ENCODE measurements at regions not wholly inside any gene's neighbourhood (a gene's known extent, or its start where the extent isn't known, plus 50 kb on each side); places are given as distances from the start of the nearest gene placed in this dataset.
"Not testable (repeated sequence)": the region's sequence is repeated elsewhere in the genome, so short reads cannot be mapped to it uniquely, and the experiment has no call there.

DNA sequence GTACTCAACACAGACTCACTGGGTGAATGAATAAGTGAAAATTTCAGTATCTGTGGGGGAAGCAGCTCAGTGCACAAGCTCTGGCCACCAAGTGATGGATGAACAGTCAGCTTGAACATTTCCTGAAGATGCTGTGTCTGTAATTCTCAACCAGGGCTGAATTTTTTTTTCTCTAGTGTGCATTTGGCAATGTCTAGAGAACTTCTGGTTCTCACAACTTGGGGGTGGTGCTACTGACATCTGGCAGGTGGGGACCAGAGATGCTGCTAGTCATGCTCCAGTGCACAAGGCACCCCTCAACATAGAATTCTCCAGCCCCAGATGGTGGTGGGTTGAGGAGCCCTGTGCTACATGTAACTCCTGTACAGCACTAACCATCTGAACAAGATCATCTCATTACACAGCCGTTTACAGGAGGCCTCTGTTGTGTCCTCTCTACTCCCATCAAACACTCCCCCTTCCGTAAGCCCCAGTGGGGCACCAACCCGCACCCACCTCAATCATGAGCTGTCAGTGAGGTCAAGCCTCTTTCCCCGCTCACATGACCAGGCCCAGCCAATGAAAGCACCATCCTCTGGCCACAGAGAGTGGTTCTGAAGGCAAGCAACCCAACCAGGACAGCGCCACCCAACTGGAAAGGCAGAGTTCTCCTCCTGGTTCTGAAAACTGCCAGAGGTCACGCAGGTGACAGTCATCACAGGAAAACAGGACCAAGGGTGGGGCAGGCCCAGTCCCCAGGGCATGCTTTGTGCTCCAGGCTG is 103.9 kb upstream of the PMEPA1 start:
- no peak for DNase-seq

DNA sequence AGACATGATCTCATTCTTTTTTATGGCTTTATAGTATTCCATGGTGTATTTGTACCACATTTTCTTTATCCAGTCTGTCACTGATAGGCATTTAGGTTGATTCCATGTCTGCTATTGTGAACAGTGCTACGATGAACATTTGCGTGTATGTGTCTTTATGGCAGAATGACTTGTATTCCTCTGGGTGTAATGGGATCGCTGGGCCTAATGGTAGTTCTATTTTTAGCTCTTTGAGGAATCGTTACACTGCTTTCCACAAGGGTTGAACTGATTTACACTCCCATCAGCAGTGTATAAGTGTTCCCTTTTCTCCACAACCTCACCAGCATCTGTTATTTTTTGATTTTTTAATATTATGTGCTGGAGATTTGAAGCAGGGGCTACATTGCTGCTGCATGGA is 102.8 kb upstream of the PMEPA1 start:
- DNase-seq = not testable (repeated sequence)

DNA sequence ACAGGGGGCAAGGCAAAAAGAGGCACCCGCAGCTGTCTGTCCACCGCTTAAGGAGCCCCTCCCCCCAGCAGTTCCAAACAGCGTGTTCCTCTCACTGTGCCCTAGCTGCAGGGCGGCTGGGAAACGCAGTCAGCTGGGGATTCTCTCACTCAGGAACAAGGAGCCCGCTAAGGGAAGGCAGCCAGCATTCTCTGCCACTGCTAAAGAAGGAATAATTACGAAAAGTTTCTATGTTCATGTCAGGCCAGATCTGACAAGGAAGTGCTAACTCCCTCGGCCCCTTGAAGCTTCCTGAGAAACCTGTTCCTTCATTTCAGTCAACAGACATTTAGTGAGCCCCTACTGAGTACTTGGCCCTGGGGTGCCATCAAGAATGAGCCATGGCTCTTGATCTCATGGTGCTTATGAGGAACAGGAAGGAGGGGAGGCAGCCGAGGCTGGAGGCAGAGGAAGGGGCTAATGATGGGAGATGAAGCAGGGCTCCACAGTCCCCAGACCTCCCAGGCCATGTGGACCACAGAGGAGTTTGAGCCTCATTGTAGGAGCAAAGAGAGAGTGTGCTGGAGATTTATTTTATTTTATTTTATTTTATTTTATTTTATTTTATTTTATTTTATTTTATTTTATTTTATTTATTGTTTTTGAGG is 101.7 kb upstream of the PMEPA1 start:
- no peak for DNase-seq

DNA sequence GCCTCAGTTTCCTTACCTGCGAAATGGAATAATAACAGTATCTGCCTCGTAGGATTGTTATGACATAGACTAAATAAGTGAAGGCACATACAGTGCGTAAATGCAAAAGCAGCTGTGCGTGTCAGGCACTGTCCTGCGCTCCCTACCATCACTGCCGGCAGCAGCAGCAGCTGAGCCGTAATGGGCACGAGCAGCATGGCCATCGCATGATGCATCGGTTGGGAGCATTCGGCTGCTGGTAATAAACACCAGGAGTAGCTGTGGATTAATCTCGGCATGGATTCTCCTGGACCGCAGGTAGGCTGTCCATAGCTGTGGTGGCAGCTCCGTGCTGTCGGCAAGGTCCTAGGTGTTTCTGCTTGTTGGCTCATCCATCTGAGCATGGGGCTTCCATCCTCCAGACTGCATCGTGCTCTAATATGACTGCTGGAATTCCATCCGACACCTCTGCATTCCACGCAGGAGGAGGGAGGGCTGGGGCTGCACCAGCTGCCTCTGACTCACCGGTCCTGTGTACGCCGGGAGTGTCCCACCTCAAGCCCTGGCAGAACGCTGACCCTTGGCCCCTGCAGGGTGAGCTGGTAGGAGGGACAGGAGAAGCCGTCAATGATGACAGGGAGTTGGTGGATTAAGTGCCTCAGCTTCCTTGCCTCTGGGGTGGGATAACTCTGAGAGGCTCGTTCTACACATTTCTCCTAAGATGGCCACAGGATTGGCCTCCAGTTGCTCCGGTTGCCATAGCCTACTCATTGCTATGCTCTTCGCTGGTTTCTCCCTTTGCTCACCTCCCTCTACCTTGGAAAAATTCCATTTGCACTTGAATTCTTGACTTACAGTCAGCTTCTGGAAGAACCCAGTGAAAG is 100.9 kb upstream of the PMEPA1 start:
- DNase-seq = no peak

DNA sequence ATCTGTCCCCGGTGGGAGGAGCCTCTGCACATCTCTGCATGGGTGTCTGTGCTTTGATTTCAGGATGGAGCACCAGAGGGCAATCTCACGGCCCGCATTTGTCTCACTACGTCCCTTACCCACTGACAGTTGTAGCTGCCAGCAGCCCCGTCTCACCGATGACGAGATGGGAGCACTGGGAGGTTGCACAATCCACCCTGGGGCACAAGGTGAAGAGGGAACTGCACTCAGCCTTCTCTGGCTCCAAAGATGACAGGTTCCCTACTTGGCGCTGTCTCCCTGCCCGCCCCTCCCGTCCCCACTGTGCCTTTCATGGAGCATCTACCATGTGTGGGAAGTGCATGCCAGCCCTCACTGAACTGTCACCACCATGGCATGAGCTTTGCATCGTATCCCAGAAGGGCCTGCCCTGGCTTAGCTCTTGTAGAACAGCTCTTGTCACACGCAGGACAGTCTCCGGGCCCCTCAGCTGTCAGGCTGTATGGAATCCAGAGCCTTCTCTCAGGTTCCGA is 99.9 kb upstream of the PMEPA1 start:
- no peak for DNase-seq

DNA sequence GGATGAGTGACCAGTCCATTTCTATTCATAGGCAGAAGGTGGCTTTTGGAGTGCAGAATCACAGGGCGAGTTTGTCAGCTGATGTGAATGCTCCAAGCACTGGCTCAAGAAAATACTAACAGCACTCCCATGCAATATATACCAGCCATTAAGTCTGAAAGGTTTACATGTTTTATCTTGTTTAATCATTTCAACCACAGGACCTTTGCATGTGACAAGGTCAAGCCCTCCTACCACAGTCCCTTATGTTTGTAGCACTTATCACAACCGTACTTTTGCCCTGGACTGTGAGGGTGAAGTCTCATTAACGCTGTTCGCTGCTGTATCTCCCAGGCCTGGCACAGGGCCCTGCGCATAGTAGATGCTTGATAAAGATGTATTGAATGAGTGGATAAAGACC is 99.3 kb upstream of the PMEPA1 start:
- DNase-seq = no peak

DNA sequence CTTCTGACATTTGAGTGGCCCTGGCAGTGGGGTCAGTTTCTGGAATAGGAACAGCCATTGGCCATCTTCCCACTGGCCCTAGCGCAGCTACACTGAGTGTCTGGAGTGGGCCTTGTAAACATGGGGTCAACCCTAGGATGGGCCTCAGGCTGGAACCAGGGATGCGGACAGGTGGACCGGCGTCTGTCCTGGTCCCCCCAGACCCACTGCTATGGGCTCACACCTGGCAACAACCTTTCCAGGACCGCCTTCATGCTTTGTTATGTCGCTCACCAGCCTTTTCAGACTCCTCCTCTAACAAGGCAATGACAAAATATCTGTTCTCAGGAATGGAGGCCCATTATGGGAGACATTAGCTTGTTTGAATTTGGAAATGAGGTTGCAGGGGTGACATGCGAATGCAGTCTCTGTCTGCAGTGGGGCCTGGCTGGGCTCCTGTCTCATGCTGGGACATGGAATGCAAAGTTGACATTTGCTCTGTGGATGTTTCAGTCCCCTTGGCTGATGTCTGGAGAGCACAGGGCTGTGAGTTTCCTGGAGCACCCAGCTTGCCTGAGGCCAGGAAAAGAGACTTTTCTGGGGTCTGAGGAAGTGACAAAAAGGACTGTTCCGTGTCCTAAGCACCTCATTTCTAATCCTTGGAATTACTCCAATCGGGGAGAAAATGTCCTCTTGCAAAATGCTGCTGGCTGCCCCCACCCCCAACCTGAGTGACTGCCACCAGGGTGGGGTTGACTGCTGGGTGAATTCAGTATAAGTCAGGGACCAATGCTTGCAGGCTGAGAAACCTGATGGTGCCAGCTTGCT is 98.7 kb upstream of the PMEPA1 start:
- no peak for DNase-seq

DNA sequence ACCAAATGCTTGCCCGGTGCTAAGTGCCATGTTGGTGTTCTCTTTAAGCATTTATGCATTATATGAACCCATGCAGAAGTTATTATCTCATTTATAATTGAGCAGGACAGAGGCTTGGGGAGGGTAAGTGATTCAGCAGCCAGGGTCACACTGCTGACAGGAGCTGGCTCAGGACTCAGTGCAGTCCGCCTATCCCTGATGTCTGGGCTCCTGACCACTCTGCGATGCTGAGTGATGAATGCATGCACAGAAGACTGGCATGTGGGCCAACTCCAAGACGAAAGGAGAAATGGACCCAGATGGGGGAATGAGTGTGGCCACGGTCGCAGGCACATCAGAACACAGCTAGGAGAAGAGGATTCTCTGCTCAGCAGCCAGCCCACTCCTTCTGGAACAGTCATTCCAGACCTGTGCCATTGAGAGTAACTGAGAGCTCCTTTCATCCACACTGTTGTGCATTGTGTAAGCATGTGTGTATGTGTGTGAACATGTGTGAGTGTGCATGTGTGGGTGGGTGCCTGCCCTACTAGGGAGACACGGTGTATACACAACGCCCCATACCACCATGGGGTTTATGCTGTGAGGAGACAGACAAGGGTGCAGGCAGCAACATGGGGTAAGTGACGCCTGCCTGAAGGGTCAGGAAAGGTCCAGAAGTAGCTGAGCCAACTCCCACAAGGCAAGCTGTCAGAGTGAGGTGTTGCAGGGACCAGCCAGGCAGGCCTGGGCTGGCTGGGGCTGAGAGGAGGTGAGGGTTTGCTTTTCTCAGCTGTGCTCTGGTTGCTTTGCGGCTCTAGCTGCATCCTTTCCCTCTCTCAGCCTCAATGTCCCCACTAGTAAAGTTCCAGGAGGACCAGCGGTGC is 97.8 kb upstream of the PMEPA1 start:
- DNase-seq = no peak

DNA sequence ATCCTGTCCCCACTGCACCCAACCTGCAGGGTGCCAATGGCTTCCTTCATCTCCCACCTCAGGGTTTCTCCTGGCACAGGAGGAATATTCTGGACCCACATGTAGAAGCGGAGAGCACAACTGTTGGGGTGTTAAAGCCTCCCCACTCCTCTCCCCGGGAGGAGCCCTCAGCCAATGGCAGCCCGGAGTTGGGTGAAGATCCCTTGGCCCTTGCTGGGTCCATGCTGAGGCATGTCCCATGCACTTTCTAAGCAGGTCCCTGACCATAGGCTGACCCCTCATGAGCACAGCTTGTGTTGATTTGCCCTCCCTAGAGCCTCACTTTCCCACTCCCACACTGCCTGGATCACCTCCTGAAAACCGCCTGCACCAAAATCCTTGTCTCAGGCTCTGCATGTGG is 97.2 kb upstream of the PMEPA1 start:
- DNase-seq = no peak

DNA sequence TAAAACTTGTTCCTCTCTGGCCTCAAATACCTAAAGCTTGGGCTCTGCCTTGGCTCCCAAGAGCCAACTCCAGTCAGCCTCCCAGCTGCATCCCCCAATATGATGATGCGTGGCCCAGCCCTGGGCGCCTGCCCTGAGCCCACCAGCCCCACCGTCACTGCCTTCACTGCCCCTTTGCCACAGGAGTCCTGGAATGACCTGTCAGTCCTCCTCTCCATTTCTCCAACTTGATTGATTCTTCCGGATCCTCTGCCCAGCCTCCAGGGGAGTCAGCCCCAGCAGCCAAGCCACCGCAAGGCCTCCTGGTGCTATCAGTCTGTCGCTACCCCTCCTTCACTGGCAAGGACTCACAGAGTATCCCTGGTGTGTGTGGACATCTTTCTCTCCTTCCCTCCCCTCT is 96.7 kb upstream of the PMEPA1 start:
- no peak for DNase-seq

DNA sequence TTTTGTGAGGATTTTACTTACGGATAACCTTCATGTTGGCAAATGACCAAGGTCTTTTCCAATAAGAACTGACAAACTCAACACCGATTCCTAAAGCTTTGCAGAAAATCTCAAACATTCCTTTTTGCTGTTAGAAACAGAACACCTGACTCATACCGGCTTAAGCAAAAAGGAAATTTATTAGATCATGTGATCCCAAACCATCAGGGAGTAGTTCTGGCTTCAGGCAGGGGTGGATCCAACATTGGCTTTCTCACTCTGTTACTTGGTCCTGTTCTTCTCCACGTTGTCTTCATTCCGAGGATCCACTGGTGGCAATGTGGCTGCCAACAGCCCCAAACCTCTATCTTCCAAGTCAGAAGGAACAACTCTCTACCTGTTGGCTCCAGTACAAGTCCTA is 95.9 kb upstream of the PMEPA1 start:
- DNase-seq = no peak

DNA sequence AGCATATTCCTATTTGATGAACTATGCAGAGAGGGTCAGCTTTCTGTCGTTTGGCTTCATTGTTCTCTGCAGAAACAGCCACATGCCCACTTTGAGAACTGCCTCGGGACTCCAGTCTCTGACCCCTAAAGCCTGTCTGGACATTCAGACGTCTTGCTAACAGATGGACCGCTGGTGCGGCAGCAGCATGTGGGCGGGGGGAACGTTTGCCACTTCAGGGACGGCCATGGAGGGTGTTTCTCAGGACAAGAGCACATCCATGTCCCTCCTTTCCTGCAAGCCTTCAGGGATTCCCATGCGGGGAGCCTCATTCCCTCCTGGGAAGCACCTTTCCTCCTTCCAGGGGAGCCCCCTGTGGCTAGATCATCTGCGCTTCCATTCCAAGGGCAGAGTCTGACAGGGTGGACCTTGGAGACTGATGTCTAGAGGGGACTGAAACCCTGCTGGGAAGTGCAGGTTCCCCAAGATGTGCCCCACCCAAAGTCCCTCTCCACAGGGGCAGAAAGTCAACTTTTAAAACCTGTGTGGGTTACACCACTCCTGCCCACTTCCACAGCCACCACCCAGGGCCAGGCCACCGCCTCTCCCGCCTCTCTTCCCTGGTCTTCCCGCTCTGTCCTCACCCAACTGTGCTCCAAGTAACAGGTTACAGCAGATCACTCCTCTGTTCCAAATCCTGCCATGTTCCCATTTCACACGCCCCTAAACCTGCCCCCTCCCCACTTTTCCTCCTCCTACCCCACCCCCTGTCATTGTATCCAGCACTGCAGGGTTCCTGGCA is 94.8 kb upstream of the PMEPA1 start:
- DNase-seq = no peak

DNA sequence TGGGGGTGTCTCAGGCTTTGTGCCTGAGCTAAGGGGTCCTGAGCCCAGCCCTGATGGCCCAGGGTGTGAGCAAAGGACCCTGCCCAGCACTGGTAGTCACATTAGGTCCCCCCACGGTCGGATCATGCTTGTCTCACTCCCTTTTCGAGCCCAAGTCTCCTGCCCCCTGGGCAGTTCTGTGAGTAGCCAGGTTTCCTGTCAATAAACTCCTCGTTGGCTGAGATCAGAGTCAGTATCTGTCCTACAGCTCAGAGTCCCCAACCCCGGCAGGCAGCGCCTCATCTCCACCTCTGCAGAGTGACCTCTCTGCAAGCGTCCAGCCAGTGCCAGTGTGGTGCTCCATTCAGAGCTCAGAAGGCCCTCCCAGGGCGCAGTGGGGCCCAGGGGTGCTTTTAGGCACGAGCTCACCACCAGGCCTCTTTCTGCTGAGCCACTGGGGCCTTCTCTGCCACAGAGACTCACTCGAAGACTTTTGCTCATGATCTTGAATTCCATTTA is 93.7 kb upstream of the PMEPA1 start:
- DNase-seq = no peak

DNA sequence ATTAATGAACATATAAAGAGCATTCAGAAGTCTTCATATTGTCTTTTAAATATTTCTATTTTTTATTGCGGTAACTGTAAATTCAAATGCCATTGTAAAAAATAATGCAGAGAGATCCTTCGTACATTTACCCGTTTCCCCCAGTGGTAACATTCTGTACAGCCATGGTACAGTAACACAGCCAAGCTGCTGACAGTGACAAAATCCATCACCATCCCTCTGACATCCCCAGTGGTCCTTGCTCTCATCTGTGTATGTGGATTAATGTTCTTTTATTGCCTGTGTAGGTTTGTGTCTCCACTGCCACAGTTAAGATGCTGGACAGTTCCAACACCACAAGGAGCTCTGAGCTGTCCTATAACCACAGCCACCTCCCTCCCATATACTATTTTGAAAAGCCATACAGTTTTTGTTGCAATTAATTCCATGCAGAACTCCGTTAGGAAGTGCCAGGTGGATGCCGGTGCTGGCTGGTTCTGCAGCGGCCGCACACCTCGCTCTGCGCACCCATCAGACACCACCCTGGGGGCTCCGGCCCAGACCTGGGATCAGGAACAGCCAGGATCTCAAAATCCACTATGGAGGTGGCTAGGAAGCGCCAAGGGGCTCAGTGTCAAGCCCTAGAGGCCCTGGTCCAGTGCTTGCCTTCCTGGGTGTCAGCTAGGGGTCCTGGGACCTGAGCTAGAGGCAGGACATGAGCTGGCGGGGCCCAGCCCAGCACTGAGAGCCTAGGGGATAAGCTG is 93.1 kb upstream of the PMEPA1 start:
- DNase-seq = no peak

DNA sequence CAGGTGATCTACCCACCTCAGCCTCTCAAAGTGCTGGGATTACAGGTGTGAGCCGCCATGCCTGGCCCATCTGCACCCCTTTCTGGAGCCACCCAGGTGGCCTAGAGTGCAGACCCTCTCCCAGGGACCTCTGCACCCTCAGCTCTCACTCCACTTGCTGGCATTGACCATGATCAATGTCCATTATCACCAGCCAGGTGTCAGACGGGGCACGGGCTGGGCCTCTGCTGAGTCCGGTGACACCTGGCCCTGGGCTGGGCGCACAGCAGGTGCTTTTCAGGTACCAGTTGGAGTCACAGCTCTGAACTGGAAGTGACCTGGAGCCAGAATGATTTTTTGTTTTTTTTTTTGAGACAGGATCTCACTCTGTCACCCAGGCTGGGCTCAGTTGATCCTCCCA is 91.8 kb upstream of the PMEPA1 start:
- DNase-seq = no peak

DNA sequence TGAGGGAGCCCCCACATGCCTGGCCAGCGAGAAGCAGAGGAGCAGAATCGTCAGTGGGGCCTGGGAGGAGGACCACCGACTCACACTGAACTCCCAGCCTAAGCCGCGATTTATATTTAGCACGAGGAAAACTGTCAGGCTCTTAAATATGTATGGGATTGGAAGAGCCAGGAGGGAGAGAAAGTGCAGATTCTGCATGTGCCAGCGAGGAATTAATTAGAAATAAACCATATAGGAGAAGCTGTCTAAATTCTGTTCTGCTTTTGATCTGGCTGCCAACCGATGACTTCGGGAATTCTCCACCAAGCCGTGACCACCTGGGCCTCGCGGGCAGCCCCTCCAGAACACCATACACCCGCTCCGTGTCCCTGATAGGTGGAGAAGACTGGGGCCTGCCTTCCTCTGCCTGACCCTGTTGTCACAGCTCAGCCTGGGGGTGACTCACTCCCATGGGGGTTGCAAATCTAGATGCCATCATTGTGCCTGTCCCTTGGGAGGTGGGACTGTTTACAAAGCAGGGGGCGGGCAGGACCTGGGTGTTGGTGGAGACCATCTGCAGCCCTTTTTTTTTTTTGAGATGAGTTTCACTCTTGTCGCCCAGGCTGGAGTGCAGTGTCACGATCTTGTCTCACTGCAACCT is 91.1 kb upstream of the PMEPA1 start:
- DNase-seq = no peak

DNA sequence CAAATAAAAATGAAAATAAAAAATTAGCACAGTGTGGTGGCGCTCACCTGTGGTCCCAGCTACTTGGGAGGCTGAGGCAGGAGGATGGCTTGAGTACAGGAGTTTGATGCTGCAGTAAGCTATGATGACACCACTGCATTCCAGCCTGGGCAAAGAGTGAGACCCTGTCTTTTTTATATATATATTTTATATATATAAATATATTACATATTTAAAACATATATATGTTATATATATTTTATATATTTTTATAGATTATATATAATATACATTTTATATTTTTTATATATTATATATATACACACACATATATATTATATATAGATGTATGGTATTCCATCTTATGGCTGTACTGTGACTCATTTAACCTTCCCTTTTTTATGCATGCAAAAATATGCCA is 87.6 kb upstream of the PMEPA1 start:
- DNase-seq = no peak

DNA sequence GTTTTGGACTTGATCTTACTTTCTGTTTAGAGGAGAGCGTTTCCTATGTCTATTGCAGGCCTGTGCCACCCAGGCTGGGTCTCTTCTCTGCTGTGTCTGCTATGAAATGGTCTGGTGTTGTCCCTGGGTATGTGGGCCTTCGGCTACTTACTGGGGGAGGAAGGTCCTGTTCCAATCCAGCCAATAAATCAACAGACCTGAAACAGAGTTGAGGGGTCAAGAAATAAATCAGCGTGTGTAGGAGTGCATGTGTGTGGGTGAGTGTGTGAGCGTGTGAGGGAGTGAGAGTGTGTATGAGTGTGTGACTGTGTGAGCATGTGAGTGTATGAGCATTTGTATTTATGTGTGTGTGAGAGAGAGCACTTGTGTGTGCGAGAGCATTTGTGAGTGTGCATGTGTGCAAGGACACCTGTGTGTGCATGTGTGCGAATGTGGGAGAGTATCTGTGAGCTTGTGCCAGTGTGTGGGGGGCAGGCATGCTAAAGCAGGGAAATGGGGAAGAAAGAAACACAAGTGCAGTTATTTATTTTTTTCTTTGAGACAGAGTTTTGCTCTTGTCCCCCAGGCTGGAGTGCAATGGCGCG is 86.3 kb upstream of the PMEPA1 start:
- DNase-seq = no peak

DNA sequence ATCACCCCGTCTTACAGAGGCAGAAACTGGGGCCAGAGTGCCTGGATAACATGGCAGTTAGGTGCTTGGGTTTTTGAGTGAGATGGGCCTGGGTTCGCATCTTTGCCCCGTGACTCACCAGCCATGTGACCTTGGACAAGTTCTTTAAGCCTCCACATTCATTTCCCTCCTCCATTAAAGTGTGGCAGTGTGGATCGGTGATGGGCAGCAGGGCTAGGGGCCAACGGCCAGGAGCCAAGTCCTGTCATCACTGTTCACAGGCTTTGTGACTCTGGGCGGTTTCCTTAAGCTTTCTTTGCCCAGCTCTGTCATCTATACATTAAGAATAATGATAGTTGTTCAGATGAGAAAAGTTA is 85.5 kb upstream of the PMEPA1 start:
- no peak for DNase-seq
